HG03159 (cell line): ENCODE measurements at regions not wholly inside any gene's neighbourhood (a gene's known extent, or its start where the extent isn't known, plus 50 kb on each side); places are given as distances from the start of the nearest gene placed in this dataset.
A peak's percentile ranks its signal among the peaks of the same experiment; 100 is the strongest.
"Not testable (repeated sequence)": the region's sequence is repeated elsewhere in the genome, so short reads cannot be mapped to it uniquely, and the experiment has no call there.

ENCODE experiments used
- ATAC-seq: cut with Tn5 transposase; IDR thresholded peaks from one replicate; pipeline ENCODE4 v1.9.1; 2021; ENCODE audit warnings: mild to moderate bottlenecking, moderate library complexity; ENCODE audit not compliant: unreplicated experiment

DNA sequence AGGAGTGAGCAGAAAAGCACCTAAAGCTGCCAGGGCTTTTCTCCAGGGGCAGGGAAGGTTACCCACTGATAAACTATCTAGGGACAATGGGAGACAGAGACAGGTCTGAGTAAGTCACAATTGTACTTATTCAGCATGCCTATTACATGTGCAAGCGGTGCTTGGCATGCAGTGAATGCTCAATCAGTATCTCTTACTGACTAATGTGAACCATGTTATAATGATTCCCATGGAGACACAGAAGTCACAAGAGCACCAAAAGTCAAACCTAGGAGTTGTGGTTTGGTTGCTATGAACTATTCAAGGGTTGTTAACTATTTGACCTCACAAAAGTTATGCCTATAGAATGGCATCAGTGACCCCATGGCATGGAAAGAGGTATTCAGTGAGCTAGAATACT lies 50.0 kb upstream of the RASGRP1 start:
- no peak for ATAC-seq

DNA sequence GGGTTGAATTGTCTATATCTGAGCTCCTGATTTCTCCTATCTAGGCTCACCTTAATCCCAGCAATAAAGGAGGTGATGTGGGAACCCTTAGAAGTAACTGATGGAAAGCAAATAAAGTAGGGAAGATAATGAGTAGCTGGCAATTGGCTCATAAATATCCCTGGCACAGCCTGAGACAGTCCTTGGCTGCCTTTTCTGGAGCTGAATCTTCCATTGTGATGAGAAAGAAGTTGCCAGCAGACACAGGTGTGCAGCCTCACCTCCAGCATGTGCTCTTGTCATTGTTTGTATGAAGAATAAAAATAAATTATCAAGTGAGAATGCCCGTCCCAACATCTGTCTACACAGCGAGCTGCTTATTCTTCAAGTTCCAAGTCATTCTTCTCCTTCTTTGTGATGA lies 53.2 kb upstream of the RASGRP1 start:
- ATAC-seq, result no peak

DNA sequence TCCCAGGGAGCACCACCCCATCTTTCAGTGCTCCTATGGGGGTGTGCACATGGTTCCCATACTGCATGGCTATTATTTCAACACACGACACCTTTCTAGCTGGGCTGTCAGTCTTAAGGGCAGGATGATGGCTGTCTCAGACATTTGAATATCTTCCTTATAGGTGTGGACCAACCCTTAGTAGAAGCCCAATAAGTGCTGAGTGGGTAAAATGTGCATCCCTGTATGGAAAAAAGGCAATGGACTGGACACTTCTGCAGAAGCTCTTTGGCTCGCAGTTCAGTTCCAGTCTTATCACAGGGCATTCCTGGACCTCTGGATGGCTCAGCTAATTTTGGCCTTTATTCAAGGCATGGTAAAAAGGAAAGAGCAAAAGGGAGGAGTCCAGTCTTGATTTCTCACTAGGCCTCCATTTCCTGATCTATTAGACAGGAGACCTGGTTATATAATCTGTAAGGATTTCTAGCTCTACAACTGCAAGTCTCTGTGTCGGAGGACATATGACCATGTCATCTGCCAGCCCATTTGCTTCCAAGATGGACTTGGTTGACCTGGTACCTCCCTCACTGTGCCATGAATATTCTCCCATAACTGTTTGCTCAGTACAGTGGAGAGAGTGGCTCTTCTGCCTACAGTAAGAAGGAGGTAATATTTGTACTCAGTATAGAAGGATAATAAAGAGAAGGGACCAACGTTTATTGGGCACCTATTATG lies 53.8 kb upstream of the RASGRP1 start:
- no peak for ATAC-seq

DNA sequence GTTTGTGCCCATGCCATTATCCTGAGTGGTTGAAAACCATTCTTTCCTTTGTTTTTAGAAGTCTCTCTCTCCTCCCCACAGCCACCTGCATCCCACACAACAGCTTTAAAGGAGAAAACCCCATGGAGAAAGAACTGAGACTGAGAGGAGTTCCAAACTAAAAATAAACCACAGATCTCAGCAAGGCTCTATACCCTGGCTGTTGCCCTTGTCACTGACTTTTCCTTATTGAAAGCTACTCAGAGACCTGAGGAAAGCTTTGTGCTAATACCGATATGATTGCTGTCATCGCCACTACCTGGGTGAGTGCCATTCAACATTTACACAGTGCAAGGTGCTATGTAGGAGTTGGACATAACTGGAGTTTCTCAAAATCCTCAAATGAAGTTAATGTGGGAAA lies 55.5 kb upstream of the RASGRP1 start:
- ATAC-seq, result no peak

DNA sequence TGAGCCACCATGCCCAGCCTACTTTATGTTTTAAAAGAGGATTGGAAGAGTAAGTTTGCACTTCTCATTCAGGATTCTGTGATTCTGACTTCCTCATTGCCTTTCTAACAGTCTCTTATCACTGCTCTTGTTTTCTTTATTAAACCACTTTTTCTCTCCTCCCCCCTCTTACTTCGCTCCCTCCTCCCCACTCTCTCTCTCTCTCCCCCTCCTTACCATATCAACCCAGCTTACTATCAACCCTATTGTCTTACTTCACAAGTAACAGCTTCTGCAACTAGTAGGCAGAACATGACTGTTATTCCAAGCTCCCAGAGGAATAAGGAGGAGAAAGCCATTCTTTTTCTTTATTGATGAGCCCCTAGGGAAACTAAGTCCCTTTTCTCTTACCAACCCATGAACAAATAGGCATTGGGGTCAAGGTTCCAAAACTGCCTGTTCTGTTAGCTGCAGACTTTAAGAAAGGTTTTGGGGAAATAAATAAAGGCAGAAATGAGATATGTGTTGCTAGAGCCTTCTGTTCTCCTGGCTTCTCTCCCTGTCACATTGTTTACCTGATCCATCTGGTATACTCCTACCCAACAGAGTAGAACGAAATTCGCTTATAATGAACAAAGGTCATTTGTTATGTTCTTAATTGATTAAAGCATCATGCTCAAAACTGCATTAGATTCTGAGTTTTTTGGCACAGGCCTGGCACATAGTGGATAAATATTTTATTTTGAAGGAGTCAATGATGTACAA lies 56.4 kb upstream of the RASGRP1 start:
- no peak for ATAC-seq

DNA sequence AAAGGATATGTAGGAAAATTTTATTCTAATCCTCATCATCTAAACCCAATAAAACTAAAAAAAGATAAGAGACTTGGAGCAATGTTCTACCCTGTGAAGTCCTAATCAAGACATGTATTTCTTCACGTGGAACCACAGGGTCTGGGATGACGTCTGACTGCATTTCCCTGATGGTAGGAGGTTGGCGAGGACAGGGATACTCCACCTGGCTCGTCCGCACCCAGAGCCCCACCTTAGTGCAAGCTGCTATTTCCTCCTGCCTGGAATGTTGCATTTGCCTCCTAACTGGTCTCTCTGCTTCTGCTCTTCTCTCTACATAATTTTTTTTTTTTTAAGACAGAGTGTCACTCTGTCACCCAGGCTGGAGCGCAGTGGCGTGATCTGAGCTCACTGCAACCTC lies 57.7 kb upstream of the RASGRP1 start:
- no peak for ATAC-seq

DNA sequence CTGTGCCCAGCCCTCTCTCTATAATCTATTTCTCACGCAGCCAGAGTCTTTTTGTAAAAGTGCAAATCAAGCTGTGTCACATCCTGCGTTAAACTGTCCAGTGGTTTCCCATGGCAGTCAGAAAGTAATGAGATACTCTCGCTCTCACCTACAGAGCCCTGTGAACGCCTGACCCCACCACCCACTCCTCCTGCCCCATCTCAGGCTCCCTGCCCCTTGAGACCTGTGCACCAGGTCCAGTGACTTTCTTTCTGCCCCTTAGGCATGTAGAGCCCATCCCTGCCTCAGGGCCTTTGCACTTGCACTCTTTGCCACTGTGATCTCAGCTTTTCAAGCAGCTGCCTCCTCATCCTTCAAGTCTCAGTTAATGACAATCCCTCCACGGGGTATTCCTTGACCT lies 58.3 kb upstream of the RASGRP1 start:
- no peak for ATAC-seq

DNA sequence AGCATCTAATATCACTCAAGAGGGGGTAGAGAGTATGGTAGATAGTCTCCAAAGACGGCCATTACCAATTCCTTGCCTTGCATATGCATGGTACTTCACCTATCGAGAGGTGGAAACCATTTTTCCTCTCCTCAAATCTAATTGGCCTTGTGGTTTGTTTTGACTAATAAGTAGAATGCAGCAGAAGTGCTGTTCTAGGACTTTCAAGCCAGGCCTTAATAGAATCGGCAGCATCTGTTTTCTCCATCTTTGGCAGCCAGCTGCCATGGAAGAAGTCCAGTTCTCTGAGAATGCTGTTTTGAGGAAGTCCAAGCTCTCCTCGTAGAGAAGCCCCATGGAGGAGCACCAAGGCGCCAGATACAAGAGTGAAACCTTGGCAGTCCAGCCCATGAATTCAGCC lies 59.1 kb upstream of the RASGRP1 start:
- no peak for ATAC-seq

DNA sequence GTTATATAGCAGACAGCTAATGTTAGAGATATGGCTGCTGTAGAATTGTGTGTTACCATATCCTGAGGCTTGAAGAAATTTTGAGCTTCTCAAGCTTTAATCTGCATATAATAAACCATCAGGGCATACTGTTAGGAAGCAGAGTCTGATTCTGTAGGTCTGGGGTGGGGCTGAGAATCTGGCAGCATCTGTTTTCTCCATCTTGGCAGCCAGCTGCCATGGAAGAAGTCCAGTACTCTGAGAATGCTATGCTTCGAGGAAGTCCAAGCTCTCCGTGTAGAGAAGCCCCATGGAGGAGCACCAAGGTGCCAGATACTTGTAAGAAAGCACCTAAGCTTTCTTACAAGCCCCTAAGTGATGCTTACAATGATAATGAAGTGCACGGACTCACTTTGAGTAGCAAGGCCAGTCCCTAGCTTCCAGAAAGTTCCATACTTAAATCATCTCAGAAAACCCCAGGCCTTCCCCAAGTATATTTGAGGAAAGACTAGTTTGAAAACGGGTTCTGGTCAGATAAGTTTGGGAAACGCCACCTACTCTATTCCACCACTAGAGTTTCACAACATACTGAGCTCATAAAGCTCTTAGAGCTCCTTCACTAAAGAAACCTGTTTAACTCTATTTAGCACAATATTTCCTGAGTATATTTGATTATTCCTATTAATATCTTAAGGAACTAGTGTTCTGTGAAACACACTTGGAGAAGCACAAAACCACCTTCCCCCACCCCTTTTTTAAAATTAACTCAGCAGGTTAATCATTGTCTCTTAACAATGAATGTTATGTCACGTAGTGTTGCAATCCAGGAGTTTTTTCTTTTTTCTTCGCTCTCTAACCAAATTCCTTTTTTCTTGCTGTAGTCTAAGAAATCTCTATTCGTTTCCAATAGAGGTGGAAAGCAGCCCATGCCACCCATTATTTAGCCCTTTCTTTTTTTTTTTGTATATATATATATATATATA lies 59.9 kb upstream of the RASGRP1 start:
- ATAC-seq, result no peak

DNA sequence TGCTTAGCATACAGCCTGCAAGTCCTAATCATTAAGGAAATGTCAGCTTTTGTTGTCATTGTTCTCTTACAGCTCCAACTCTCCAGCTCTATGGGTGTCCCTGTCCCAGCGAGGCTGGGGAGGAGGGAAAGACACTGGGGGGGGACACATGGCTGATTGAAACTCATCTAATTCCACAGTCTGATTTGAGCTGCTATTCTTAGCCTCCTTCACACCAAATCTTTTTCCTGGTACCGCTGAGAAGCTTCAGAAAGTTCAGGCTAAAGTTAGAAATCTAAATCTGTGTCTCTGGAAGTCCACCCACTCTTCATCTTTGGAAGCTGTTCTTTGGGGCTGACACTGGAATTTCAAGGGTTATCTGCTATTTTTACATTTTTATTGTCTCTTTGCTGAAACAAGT lies 61.3 kb upstream of the RASGRP1 start:
- no peak for ATAC-seq

DNA sequence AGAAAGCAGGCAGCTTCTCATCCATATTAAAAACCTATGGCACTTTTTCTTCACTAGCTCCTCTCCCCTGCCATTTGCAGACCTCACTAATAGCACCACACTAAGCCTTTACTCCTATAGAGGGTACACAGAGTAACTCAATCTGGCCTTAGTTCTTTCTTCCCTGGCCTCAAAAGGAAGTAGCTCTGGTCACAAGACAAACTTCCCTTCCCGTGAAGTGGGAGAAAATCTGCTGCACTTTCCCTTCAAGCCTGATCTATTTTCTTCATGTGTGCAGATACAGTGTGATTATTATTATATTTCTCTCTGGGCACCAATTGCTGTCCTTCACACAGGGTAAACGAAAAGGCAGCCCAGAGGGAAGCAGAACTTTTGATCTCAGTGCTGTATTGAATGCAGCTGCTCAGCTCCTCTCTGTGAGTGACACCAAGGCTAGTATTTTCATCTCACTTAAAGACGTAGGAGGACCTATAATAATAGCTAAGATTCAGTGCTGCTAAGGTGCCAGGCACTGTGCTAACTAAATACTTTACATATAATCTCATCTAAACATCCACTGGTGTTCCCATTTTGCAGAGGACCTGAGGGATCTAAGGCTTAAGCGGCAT lies 61.9 kb upstream of the RASGRP1 start:
- ATAC-seq, result no peak

DNA sequence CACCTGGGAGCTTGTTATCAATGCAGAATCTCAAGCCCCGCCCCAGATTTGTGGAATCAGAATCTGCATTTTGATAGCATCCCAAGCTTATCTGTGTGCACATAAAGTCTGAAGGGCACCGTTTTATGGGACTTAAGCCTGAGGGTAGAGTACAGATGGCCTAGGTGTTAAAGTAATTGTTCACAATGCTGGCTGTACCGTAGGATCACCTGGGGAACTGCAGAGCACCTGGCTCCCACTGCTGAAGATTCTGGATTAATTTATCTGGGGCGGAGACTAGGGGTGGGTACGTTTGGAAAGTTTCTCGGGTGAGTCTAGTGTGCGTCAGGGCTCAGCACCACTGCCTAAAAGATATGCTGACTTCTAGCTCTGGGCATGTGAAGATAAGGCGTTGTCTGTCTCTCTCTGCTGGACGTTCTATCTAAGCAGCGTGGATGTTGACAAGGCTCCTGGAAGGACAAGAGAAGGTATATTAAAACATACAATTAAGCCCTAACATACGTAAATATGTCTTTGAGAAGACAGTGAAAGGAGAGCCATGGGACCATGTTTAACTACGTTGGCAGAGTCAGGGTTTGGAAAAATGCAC lies 63.2 kb upstream of the RASGRP1 start:
- ATAC-seq, result no peak

DNA sequence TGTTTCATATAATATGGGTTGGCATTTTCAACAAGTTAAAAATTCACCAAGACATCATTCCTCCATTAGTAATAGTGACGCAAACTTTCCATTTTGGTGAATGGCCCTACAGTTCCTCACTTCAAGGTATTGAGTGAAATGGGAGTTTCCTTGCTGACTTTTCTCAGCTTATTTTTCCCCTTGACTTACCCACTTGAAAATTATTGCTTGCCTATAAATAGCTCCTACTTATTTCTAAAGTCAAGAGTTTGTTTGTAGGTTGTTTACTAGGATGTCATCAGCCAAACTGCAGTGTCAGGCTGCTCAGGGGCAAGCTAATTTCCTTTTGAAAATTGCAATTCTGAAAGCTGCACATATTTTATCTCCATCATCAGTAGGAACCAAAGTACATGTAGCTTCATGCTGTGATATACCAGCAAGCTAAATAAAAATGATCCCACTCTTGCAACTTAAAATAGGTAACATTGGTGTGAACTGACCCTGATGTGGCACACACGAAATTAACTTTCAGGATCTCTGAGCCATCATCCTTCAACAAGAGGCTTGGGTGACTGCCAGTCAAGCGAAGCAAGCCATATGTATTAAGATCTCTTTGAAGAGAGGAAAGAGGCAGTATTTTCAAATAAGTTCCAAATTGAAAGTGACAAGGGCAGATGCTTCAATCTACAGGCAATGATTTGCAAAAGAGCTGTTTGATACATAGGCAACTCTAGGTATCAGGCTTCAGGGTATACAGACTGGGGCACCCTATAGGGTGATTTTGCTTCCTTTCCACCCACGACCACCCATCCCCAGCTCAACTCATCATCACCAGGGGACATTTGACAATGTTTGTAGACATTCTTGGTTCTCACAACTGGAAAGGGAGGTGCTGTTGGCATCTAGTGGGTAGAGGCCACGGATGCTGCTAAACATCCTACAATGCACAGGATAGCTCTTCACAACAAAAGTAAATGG lies 66.8 kb upstream of the RASGRP1 start:
- no peak for ATAC-seq

DNA sequence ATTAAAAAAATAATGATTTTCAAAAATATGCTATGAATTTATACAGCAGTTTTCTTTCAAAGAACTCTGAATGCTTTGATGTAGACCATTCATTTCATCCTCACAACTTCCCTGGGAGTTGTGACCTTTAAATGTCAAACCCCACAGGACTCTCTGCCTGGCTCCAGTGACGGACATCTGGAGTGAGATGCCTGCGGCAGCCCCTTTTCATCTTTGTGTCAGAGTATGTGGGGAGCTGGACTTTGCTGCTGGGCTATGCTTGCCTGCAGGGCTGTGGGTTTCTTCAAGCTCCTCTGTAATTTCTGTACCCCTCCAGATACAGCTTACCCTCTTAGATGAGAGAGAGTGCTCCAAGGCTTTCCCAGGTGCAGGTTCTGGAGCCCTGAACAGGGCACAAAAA lies 70.6 kb upstream of the RASGRP1 start:
- ATAC-seq, result no peak

DNA sequence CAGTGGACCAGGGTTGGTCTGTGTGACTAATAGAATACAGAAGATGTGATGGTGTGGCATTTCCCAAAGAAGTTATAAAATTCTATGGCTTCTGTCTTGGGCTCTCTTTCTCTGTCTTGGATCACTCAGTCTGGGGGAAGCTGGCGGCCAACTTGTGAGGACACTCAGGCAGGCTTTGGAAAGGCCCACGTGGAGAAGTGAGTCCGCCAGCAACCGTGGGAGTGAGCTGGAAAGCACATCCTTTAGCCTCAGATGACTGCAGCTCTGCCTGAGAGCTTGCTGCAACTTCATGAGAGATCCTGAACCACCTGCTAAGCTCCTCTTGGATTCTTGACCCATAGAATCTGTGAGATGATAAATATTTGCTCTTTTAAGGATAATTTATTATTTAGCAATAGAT lies 72.0 kb upstream of the RASGRP1 start:
- no peak for ATAC-seq

DNA sequence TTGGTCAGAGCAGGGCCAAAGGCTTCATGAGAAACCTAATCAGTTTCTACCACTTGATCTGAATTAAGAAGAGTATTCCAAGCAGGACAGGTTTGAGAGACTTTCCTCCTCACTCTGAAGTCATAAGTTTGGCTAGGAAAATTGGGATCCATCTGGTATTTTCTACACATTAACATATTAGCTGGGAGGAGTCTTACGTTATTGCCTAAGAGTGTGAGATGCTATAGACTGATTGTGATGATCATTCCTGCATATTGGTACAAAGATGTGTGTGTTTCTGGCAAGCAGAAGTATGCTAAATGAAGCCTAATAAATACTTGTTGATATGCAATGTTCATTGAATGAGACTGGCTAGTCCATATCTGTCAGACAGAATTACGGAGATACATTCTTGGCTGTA lies 73.5 kb upstream of the RASGRP1 start:
- no peak for ATAC-seq

DNA sequence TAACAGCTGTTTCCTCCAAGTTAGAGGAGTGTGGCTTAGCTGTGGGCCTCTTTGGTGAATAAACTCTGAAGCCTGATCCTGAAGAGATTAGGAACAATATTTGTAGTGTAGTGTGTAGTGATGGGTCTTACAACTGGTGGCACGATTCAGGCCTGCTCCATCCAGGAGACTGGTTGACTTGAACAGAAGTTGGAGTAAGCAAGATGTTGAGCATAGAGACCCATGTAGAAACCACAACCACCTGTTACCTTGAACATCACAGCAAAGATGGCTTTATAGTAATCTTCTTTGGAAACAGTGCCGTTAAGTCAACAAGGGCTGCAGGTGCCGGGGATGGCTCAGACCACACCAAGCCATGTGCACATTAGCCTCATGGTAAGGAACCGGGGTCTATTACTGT lies 74.2 kb upstream of the RASGRP1 start:
- ATAC-seq, result no peak

DNA sequence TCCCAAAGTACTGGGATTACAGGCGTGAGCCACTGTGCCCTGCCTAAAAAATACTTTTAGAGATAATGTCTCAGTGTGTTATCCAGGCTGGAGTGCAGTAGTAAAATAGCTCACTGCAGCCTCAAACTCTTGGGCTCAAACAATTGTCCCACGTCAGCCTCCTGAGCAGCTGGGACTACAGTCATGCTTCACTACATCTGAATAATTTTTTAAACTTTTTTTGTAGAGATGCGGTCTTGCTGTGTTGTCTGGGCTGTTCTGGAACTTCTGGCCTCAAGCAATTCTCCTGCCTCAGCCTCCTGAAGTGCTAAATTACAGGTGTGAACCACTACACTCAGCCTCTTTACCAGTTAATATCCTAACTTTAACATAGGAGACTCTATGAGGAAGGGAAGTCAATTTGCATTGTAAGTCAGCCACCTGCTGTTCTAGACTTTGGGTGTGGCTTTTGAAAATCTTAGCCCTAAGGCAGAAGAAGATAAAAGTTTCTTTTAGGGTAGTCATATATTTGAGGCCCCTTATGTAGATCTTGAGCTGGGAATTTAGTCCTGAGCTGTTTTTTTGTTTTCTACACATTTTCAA lies 78.2 kb upstream of the RASGRP1 start:
- peak; percentile 50 for ATAC-seq

DNA sequence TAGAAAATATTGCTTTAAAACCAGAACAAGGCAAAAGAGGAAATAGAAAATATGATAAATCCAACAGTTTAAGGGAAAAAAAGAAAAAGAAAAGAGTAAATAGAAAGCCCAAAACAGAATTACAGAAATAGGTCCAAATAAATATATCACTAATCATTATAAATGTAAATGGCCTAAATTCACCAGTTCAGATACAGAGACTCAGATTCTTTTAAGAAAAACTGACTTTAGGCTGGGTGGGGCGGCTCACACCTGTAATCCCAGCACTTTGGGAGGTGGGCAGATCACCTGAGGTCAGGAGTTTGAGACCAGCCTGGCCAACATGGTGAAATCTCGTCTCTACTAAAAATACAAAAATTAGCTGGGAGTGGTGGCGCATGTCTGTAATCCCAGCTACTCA lies 79.7 kb upstream of the RASGRP1 start:
- ATAC-seq, result not testable (repeated sequence)
